OCI-LY7 (cell line): ENCODE measurements at regions not wholly inside any gene's neighbourhood (a gene's known extent, or its start where the extent isn't known, plus 50 kb on each side); places are given as distances from the start of the nearest gene placed in this dataset.

Experiments
- BruUV-seq: library from RNA; stranded (reverse); fragments of 400-500 nt; replicated peaks from 2 replicates; lab custom pipeline; 2021; lab: Mats Ljungman, UMichigan
- CTCF ChIA-PET: fragments of 300-600 bp; sonication (Branson Sonifier 250); formaldehyde crosslinking; loops from one replicate; lab custom pipeline; 2022; ENCODE audit warnings: antibody characterized with exemption; ENCODE audit not compliant: unreplicated experiment; lab: Charles Lee
- POLR2A ChIA-PET: fragments of 300-600 bp; sonication (Branson Sonifier 250); formaldehyde crosslinking; loops from one replicate; lab custom pipeline; 2022; ENCODE audit warnings: antibody characterized with exemption; lab: Charles Lee
- DNase-seq: peaks from one replicate; pipeline ENCODE4 v3.0.0-alpha.2; 2015; ENCODE audit warnings: low spot score
- H2AFZ ChIP-seq: fragments of 200-600 bp; sonication (generic), shearing (Covaris generic); 2 replicates; pipeline ENCODE4 v1.6.1; 2014; ENCODE audit warnings: mild to moderate bottlenecking, antibody characterized with exemption, low read length, moderate library complexity
- H3K27ac ChIP-seq: fragments of 200-600 bp; sonication (generic); 2 replicates; pipeline ENCODE4 v1.5.1; 2014; ENCODE audit warnings: mixed run types, low read depth, mild to moderate bottlenecking, moderate library complexity, low read length, inconsistent platforms; ENCODE audit not compliant: poor library complexity, severe bottlenecking
- H3K36me3 ChIP-seq: fragments of 200-600 bp; sonication (generic); 2 replicates; pipeline ENCODE4 v1.6.1; 2014; ENCODE audit warnings: mild to moderate bottlenecking, antibody characterized with exemption, low read length, moderate library complexity, mixed read lengths; ENCODE audit not compliant: insufficient read depth
- H3K4me1 ChIP-seq: fragments of 200-600 bp; sonication (generic); 2 replicates; pipeline ENCODE4 v1.5.1; 2014; ENCODE audit warnings: mild to moderate bottlenecking, low read length; ENCODE audit not compliant: insufficient read depth, poor library complexity, severe bottlenecking
- H3K4me2 ChIP-seq: fragments of 200-600 bp; sonication (generic); 2 replicates; pipeline ENCODE4 v1.6.1; 2014; ENCODE audit warnings: mild to moderate bottlenecking, low read length
- H3K4me3 ChIP-seq: fragments of 200-600 bp; sonication (generic); 2 replicates; pipeline ENCODE4 v1.5.1; 2014; ENCODE audit warnings: mild to moderate bottlenecking, low read depth, low read length; ENCODE audit not compliant: poor library complexity, severe bottlenecking
- H3K79me2 ChIP-seq: fragments of 200-600 bp; sonication (generic); 2 replicates; pipeline ENCODE4 v1.6.1; 2016; ENCODE audit warnings: low read depth, mild to moderate bottlenecking, low read length, moderate library complexity, mixed read lengths; ENCODE audit not compliant: insufficient read depth
- H3K9me2 ChIP-seq: fragments of 200-600 bp; sonication (generic); 2 replicates; pipeline ENCODE4 v1.6.1; 2016; ENCODE audit warnings: mild to moderate bottlenecking, low read length, mixed read lengths; ENCODE audit not compliant: insufficient read depth
- H3K9me3 ChIP-seq: fragments of 200-600 bp; sonication (generic); 2 replicates; pipeline ENCODE4 v1.6.1; 2014; ENCODE audit warnings: mild to moderate bottlenecking, mixed run types, low read length, mixed read lengths
- H4K20me1 ChIP-seq: fragments of 200-600 bp; sonication (generic); 2 replicates; pipeline ENCODE4 v1.6.1; 2014; ENCODE audit warnings: mild to moderate bottlenecking, antibody characterized with exemption, low read length, moderate library complexity, mixed read lengths; ENCODE audit not compliant: insufficient read depth
- CTCF ChIP-seq: fragments of 200-600 bp; sonication (generic); conservative IDR thresholded peaks from 2 replicates; pipeline ENCODE4 v1.5.1; 2014; ENCODE audit warnings: mild to moderate bottlenecking, antibody characterized with exemption, low read length, moderate library complexity, mixed read lengths
- EZH2phosphoT487 ChIP-seq: fragments of 200-600 bp; sonication (generic); IDR thresholded peaks from 2 replicates; pipeline ENCODE4 v1.6.1; 2018; ENCODE audit warnings: low read depth, borderline replicate concordance, mild to moderate bottlenecking, mixed run types, antibody characterized with exemption, low read length, moderate library complexity, mixed read lengths
- intact Hi-C: fragments of 100-400 bp; cut with micrococcal nuclease; formaldehyde crosslinking; loops from one replicate; pipeline ENCODE4 v1.10.0; 2022; ENCODE audit not compliant: unreplicated experiment

DNA sequence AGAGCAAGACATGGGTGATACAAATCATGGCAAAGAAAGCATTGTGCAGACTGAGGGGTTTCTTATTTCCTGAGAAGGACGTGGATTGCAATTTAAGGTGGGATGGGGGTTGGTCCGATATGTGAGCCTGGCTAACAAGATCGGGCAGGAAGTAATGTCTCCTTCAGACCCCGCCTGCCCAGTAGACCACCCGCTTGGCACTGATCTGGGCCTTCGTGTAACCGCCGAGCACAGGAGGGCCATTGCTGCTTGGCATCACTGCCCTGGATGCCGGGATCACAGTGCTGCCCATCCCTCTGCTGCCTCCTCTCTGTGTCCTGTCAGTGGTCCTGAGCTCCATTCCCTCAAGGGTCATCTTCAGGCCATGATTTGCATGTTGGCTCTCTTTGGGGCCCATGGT, 214.6 kb upstream of the ZNF32 start:
- ChIA-PET POLR2A (no interaction called here), CTCF (no interaction called here)
- H3K4me1 ChIP-seq: peaks cover 8% of the 10 kb centered on the region
- no peaks in the 10 kb centered on the region for H4K20me1 ChIP-seq
- DNase-seq: no peak
- no peak overlapping the region for H3K27ac ChIP-seq
- TF ChIP-seq EZH2phosphoT487: no peak
- no peak for TF ChIP-seq CTCF
- no peaks in the 10 kb centered on the region for H3K79me2 ChIP-seq
- BruUV-seq: no TSS peak
- no peak overlapping the region for H3K4me3 ChIP-seq
- no peaks in the 10 kb centered on the region for H3K9me3 ChIP-seq
- no peak overlapping the region for H3K4me2 ChIP-seq
- H3K9me2 ChIP-seq: no peaks in the 10 kb centered on the region
- no peak overlapping the region for H2AFZ ChIP-seq
- intact Hi-C loops: no loop called here
- no peaks in the 10 kb centered on the region for H3K36me3 ChIP-seq

DNA sequence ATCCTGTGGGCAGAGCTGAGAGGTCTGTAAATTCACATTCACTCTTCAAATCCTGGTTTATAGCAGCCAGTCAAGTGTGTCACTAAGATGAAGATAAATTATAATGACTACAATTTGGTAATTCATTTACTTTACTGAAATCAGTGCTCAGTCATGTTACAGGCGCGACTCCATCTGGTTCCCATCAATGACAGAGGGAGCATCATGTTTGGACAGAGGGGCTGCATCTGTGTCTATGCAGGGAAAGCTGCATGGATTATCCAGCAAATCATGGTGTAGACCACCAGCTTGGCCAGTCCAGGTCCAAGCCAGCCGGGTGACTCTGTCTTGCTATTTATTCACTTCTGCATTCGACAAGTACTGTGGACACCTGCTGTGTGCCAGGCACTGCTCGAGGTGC, 214.1 kb upstream of the ZNF32 start:
- no peaks in the 10 kb centered on the region for H3K9me2 ChIP-seq
- no peaks in the 10 kb centered on the region for H4K20me1 ChIP-seq
- intact Hi-C loops: no loop called here
- H3K79me2 ChIP-seq: no peaks in the 10 kb centered on the region
- no peaks in the 10 kb centered on the region for H3K36me3 ChIP-seq
- TF ChIP-seq CTCF: no peak
- no peak for TF ChIP-seq EZH2phosphoT487
- no peak overlapping the region for H3K4me3 ChIP-seq
- H2AFZ ChIP-seq: no peak overlapping the region
- H3K9me3 ChIP-seq: no peaks in the 10 kb centered on the region
- no peak overlapping the region for H3K27ac ChIP-seq
- H3K4me2 ChIP-seq: no peak overlapping the region
- ChIA-PET POLR2A (no interaction called here), CTCF (no interaction called here)
- no TSS peak for BruUV-seq
- DNase-seq: no peak
- peaks cover 8% of the 10 kb centered on the region for H3K4me1 ChIP-seq

- Histone ChIP-seq H3K9me3 (no peaks in the 10 kb centered on the region), H2AFZ (peak overlapping the region; percentile 42; the same call in 1 of the 2 replicates), H3K4me1 (peaks cover 8% of the 10 kb centered on the region), H3K4me3 (no peak overlapping the region), H3K36me3 (no peaks in the 10 kb centered on the region), H3K79me2 (no peaks in the 10 kb centered on the region), H3K4me2 (0 out of 2 replicates have a peak overlapping the region, but pooled peaks have one; percentile 18), H4K20me1 (no peaks in the 10 kb centered on the region), H3K27ac (no peak overlapping the region), H3K9me2 (no peaks in the 10 kb centered on the region)
- ChIA-PET CTCF (no interaction called here), POLR2A (interaction anchor here (0.6 to 1.4 kb wide), 2 partner anchors 10 to 1116 kb away, joined by 3 to 4 read pairs; no protein-coding TSS in a partner anchor)
- DNase-seq: peak; percentile 4
- no peak for TF ChIP-seq CTCF
- TF ChIP-seq EZH2phosphoT487: no peak
- intact Hi-C loops: no loop called here
- no TSS peak for BruUV-seq
Observed at GRCh38 chr10:43861966-43862751, 213.5 kb upstream of the ZNF32 start.
